Mucosa of rectum (tissue), 2 donors: ENCODE measurements at regions not wholly inside any gene's neighbourhood (a gene's known extent, or its start where the extent isn't known, plus 50 kb on each side); places are given as distances from the start of the nearest gene placed in this dataset.

ENCODE experiments used
- H3K27ac ChIP-seq, 2 donors: one replicate each; pipeline ENCODE4 v1.7.0; 2013; ENCODE audit warnings: inconsistent platforms in 2 of 2, low read depth in 2 of 2, low read length in 2 of 2
- H3K27me3 ChIP-seq, 2 donors: one replicate each; pipeline ENCODE4 v1.7.0; 2013; ENCODE audit warnings: low read length in 2 of 2; ENCODE audit not compliant: control insufficient read depth in 2 of 2, insufficient read depth in 2 of 2
- H3K36me3 ChIP-seq, 2 donors: one replicate each; pipeline ENCODE4 v1.7.0; 2013; ENCODE audit warnings: low read length in 2 of 2; ENCODE audit not compliant: control insufficient read depth in 2 of 2, insufficient read depth in 2 of 2
- H3K4me1 ChIP-seq, 2 donors: one replicate each; pipeline ENCODE4 v1.7.0; 2013; ENCODE audit warnings: low read length in 2 of 2, mild to moderate bottlenecking in 1 of 2; ENCODE audit not compliant: control insufficient read depth in 2 of 2, insufficient read depth in 2 of 2
- H3K4me3 ChIP-seq, 2 donors: one replicate each; pipeline ENCODE4 v1.7.0; 2013; ENCODE audit warnings: low read length in 2 of 2
- H3K9ac ChIP-seq, 2 donors: one replicate each; pipeline ENCODE4 v1.7.0; 2013; ENCODE audit warnings: low read length in 2 of 2, low read depth in 1 of 2, mild to moderate bottlenecking in 1 of 2
- H3K9me3 ChIP-seq, 2 donors: one replicate each; pipeline ENCODE4 v1.7.0; 2013; ENCODE audit warnings: low read length in 2 of 2; ENCODE audit not compliant: control insufficient read depth in 2 of 2
- donor health status: healthy.
- donor health status: Normal muscosa, but diverticular disease.

- no peaks in the 10 kb centered on the region for H3K9me3 ChIP-seq
- H3K4me3 ChIP-seq: no peak overlapping the region
- no peak overlapping the region for H3K27ac ChIP-seq
- no peaks in the 10 kb centered on the region for H3K4me1 ChIP-seq
- H3K27me3 ChIP-seq: no peaks in the 10 kb centered on the region
- H3K36me3 ChIP-seq: no peaks in the 10 kb centered on the region
- no peak overlapping the region for H3K9ac ChIP-seq
Observed at GRCh38 chr16:9687737-9688319, 494.4 kb downstream of the GRIN2A start.

GRCh38 chr16:9689597-9689996, 492.6 kb downstream of the GRIN2A start:
- H3K4me1 ChIP-seq: no peaks in the 10 kb centered on the region
- H3K36me3 ChIP-seq: no peaks in the 10 kb centered on the region
- no peak overlapping the region for H3K27ac ChIP-seq

GRCh38 chr16:9695152-9695551, 487.1 kb downstream of the GRIN2A start:
- Histone ChIP-seq H3K36me3 (no peaks in the 10 kb centered on the region), H3K9me3 (no peaks in the 10 kb centered on the region), H3K9ac (no peak overlapping the region), H3K27ac (no peak overlapping the region), H3K4me1 (no peaks in the 10 kb centered on the region), H3K4me3 (no peak overlapping the region), H3K27me3 (no peaks in the 10 kb centered on the region)

More at GRCh38 chr16:9689597-9689996, 492.6 kb downstream of the GRIN2A start:
- H3K9ac ChIP-seq: no peak overlapping the region
- H3K9me3 ChIP-seq: no peaks in the 10 kb centered on the region
- H3K27me3 ChIP-seq: no peaks in the 10 kb centered on the region
- no peak overlapping the region for H3K4me3 ChIP-seq
